ENCODE measurements at regions not wholly inside any gene's neighbourhood (a gene's known extent, or its start where the extent isn't known, plus 50 kb on each side); places are given as distances from the start of the nearest gene placed in this dataset.
A peak's percentile ranks its signal among the peaks of the same experiment; 100 is the strongest.

GRCh38 chr15:96595951-96596350 is 265.5 kb downstream of the NR2F2 start:
- peaks cover 3% of the 10 kb centered on the region for H3K27me3 Mint-ChIP-seq (ENCODE audit: unreplicated experiment)
- H3K4me1 Mint-ChIP-seq (ENCODE audit: low read depth, unreplicated experiment), result peaks cover 32% of the 10 kb centered on the region
- no peak overlapping the region for H3K27ac Mint-ChIP-seq (ENCODE audit: unreplicated experiment)
- H3K4me3 Mint-ChIP-seq (ENCODE audit: unreplicated experiment), result no peak overlapping the region
- DNase-seq, result no peak
- TF ChIP-seq, protein P1, sequence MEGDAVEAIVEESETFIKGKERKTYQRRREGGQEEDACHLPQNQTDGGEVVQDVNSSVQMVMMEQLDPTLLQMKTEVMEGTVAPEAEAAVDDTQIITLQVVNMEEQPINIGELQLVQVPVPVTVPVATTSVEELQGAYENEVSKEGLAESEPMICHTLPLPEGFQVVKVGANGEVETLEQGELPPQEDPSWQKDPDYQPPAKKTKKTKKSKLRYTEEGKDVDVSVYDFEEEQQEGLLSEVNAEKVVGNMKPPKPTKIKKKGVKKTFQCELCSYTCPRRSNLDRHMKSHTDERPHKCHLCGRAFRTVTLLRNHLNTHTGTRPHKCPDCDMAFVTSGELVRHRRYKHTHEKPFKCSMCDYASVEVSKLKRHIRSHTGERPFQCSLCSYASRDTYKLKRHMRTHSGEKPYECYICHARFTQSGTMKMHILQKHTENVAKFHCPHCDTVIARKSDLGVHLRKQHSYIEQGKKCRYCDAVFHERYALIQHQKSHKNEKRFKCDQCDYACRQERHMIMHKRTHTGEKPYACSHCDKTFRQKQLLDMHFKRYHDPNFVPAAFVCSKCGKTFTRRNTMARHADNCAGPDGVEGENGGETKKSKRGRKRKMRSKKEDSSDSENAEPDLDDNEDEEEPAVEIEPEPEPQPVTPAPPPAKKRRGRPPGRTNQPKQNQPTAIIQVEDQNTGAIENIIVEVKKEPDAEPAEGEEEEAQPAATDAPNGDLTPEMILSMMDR (IDR thresholded peaks at IDR 0.05; ENCODE audit: partially characterized antibody, unreplicated experiment), result no peak
- H3K9me3 Mint-ChIP-seq (ENCODE audit: unreplicated experiment), result peaks cover 3% of the 10 kb centered on the region
- H3K36me3 Mint-ChIP-seq (ENCODE audit: unreplicated experiment), result no peaks in the 10 kb centered on the region

DNA sequence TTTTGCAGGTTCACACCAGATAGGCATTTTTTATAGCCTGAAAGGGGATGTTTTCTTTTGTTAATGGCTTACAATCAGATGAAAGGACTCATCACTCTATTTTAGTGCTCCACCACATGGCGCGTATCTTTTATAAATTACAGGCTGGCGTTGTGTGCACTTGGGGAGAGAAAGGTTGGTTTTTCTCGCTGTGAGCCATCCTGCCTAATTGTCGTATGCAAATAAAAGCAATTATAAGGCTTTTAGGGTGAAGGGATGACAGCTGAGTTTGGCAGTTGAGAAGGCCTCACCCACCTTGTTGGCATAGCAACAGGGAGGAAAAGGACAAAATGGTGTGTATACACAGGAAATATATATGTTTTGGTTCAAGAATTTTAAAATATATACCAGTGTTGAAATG is 268.0 kb downstream of the NR2F2 start:
- Mint-ChIP-seq H3K4me3 (ENCODE audit: unreplicated experiment) (no peak overlapping the region), H3K9me3 (ENCODE audit: unreplicated experiment) (peaks cover 3% of the 10 kb centered on the region)

GRCh38 chr15:96599268-96599667 is 268.8 kb downstream of the NR2F2 start:
- TF ChIP-seq, protein P1 (IDR thresholded peaks at IDR 0.05; ENCODE audit: partially characterized antibody, unreplicated experiment), result no peak
- Mint-ChIP-seq H3K9me3 (ENCODE audit: unreplicated experiment) (peaks cover 3% of the 10 kb centered on the region), H3K4me1 (ENCODE audit: low read depth, unreplicated experiment) (peaks cover 26% of the 10 kb centered on the region), H3K4me3 (ENCODE audit: unreplicated experiment) (no peak overlapping the region), H3K27me3 (ENCODE audit: unreplicated experiment) (peaks cover 2% of the 10 kb centered on the region), H3K27ac (ENCODE audit: unreplicated experiment) (peak overlapping the region; percentile 86), H3K36me3 (ENCODE audit: unreplicated experiment) (no peaks in the 10 kb centered on the region)
- no peak for DNase-seq

More for the DNA sequence above, 268.0 kb downstream of the NR2F2 start:
- H3K27me3 Mint-ChIP-seq (ENCODE audit: unreplicated experiment), result peaks cover 2% of the 10 kb centered on the region
- peaks cover 31% of the 10 kb centered on the region for H3K4me1 Mint-ChIP-seq (ENCODE audit: low read depth, unreplicated experiment)
- H3K27ac Mint-ChIP-seq (ENCODE audit: unreplicated experiment), result peak overlapping the region; percentile 63
- TF ChIP-seq, protein P1 (IDR thresholded peaks at IDR 0.05; ENCODE audit: partially characterized antibody, unreplicated experiment), result no peak
- no peak for DNase-seq
- H3K36me3 Mint-ChIP-seq (ENCODE audit: unreplicated experiment), result no peaks in the 10 kb centered on the region

DNA sequence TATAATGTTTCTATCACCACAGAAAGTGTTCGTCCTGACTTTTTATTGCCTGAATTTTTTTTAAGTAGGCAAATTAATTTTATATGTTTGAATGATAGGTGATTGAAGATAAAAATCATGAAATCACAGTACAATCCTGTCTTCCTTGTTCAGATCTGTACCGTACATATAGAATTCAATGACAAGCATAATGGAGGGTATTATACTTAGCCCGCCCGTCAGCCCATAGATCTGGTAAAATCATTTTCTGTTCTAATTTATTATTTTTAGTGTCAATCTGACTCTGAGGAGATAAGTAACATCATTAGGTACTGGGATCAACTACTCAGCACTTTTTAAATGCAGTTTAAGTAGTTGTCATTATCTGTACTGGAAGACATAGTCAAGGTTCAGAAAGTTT is 269.9 kb downstream of the NR2F2 start:
- Mint-ChIP-seq H3K36me3 (ENCODE audit: unreplicated experiment) (no peaks in the 10 kb centered on the region), H3K9me3 (ENCODE audit: unreplicated experiment) (peaks cover 3% of the 10 kb centered on the region), H3K4me3 (ENCODE audit: unreplicated experiment) (peak overlapping the region; percentile 44), H3K27ac (ENCODE audit: unreplicated experiment) (peak overlapping the region; percentile 74), H3K4me1 (ENCODE audit: low read depth, unreplicated experiment) (peaks cover 22% of the 10 kb centered on the region), H3K27me3 (ENCODE audit: unreplicated experiment) (peaks cover 2% of the 10 kb centered on the region)
- TF ChIP-seq, protein P1 (IDR thresholded peaks at IDR 0.05; ENCODE audit: partially characterized antibody, unreplicated experiment), result no peak
- no peak for DNase-seq

- TF ChIP-seq, protein P1 (IDR thresholded peaks at IDR 0.05; ENCODE audit: partially characterized antibody, unreplicated experiment), result no peak
- Mint-ChIP-seq H3K4me3 (ENCODE audit: unreplicated experiment) (no peak overlapping the region), H3K4me1 (ENCODE audit: low read depth, unreplicated experiment) (no peaks in the 10 kb centered on the region)
Observed at GRCh38 chr15:96606617-96607016, 276.1 kb downstream of the NR2F2 start.

More at GRCh38 chr15:96606617-96607016, 276.1 kb downstream of the NR2F2 start:
- no peak for DNase-seq
- H3K27ac Mint-ChIP-seq (ENCODE audit: unreplicated experiment), result no peak overlapping the region
- H3K9me3 Mint-ChIP-seq (ENCODE audit: unreplicated experiment), result no peaks in the 10 kb centered on the region
- H3K36me3 Mint-ChIP-seq (ENCODE audit: unreplicated experiment), result no peaks in the 10 kb centered on the region
- peaks cover 1% of the 10 kb centered on the region for H3K27me3 Mint-ChIP-seq (ENCODE audit: unreplicated experiment)

Measured in glutamatergic neuron (in vitro differentiated cells).